K562 (cell line): ENCODE measurements at regions not wholly inside any gene's neighbourhood (a gene's known extent, or its start where the extent isn't known, plus 50 kb on each side); places are given as distances from the start of the nearest gene placed in this dataset.

ENCODE experiments used
- BHLHE40 ChIP-seq: IDR thresholded peaks from 2 replicates; pipeline ENCODE4 v1.6.1; 2011; ENCODE audit warnings: low read length, improper control_type of control experiment
- CBX2 ChIP-seq: fragments of 200-600 bp; sonication (generic); IDR thresholded peaks from one replicate; pipeline ENCODE4 v1.6.1; 2012; ENCODE audit warnings: mild to moderate bottlenecking, low read length, inconsistent platforms; ENCODE audit not compliant: insufficient read depth, poor library complexity, severe bottlenecking
- EP300 ChIP-seq: IDR thresholded peaks from 2 replicates; pipeline ENCODE4 v1.6.1; 2012; ENCODE audit warnings: low read length, improper control_type of control experiment
- EZH2 ChIP-seq: IDR thresholded peaks from 2 replicates; pipeline ENCODE4 v1.6.1; 2012; ENCODE audit warnings: low read depth, mild to moderate bottlenecking, inconsistent platforms, low read length, borderline replicate concordance
- NR3C1 ChIP-seq: sonication (generic); formaldehyde crosslinking; IDR thresholded peaks from 2 replicates; pipeline ENCODE4 v1.8.1; 2022; ENCODE audit warnings: missing genetic modification reagents
- XRCC4 ChIP-seq: IDR thresholded peaks from one replicate; pipeline ENCODE4 v1.6.1; 2011; ENCODE audit not compliant: insufficient read depth, insufficient read length; ENCODE audit errors: extremely low read depth
- ZC3H4 ChIP-seq: sonication (generic); formaldehyde crosslinking; IDR thresholded peaks from 2 replicates; pipeline ENCODE4 v1.9.0; 2021; ENCODE audit warnings: missing genetic modification reagents, borderline replicate concordance
- TF ChIP-seq, protein P1 (sequence below), 3 experiments: IDR thresholded peaks in 2 of 3; conservative IDR thresholded peaks in 1 of 3; 2 replicates each; pipeline ENCODE4 v1.5.1; 2011 to 2012; ENCODE audit warnings: low read length in 3 of 3, mild to moderate bottlenecking in 3 of 3, control low read depth in 2 of 3, improper control_type of control experiment in 1 of 3, inconsistent platforms in 1 of 3, low read depth in 1 of 3, mixed read lengths in 1 of 3, moderate library complexity in 1 of 3; ENCODE audit not compliant: insufficient read depth in 2 of 3
- TF ChIP-seq, protein P2 (sequence below): fragments of 150-350 bp; conservative IDR thresholded peaks from 2 replicates; pipeline ENCODE4 v1.6.1; 2014; ENCODE audit warnings: low read length

DNA sequence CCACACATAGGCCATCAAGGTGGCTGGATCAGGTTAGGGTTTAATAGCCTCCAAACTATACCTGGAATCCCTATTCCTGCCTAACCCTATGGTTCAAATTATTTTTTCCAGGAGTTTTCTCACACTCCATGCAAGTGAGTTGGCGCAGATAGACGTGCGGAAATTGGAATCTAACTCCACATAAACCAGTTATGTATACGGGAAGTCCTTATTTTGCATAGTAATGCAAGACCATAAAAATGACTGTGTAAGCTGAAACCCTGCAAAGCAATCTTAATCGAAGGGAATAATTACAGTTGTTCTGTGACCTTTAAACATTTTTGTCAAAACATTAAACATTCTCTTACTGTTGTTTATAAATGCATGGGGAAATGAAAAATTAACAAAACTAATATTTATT, 200.1 kb upstream of the SIX2 start:
- TF ChIP-seq, protein P1, sequence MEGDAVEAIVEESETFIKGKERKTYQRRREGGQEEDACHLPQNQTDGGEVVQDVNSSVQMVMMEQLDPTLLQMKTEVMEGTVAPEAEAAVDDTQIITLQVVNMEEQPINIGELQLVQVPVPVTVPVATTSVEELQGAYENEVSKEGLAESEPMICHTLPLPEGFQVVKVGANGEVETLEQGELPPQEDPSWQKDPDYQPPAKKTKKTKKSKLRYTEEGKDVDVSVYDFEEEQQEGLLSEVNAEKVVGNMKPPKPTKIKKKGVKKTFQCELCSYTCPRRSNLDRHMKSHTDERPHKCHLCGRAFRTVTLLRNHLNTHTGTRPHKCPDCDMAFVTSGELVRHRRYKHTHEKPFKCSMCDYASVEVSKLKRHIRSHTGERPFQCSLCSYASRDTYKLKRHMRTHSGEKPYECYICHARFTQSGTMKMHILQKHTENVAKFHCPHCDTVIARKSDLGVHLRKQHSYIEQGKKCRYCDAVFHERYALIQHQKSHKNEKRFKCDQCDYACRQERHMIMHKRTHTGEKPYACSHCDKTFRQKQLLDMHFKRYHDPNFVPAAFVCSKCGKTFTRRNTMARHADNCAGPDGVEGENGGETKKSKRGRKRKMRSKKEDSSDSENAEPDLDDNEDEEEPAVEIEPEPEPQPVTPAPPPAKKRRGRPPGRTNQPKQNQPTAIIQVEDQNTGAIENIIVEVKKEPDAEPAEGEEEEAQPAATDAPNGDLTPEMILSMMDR (IDR thresholded peaks at IDR 0.05 in 2 of 3, conservative IDR thresholded peaks at IDR 0.05 in 1 of 3; ENCODE audit: insufficient read depth in 2 of 3, low read depth in 1 of 3, low read length in 3 of 3), result no peak
- TF ChIP-seq EZH2, result no peak
- no peak for TF ChIP-seq CBX2
- TF ChIP-seq NR3C1 (CRISPR knock-in tag), result no peak
- TF ChIP-seq, protein P2, sequence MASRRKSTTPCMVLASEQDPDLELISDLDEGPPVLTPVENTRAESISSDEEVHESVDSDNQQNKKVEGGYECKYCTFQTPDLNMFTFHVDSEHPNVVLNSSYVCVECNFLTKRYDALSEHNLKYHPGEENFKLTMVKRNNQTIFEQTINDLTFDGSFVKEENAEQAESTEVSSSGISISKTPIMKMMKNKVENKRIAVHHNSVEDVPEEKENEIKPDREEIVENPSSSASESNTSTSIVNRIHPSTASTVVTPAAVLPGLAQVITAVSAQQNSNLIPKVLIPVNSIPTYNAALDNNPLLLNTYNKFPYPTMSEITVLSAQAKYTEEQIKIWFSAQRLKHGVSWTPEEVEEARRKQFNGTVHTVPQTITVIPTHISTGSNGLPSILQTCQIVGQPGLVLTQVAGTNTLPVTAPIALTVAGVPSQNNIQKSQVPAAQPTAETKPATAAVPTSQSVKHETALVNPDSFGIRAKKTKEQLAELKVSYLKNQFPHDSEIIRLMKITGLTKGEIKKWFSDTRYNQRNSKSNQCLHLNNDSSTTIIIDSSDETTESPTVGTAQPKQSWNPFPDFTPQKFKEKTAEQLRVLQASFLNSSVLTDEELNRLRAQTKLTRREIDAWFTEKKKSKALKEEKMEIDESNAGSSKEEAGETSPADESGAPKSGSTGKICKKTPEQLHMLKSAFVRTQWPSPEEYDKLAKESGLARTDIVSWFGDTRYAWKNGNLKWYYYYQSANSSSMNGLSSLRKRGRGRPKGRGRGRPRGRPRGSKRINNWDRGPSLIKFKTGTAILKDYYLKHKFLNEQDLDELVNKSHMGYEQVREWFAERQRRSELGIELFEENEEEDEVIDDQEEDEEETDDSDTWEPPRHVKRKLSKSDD, result no peak
- no peak for TF ChIP-seq XRCC4
- TF ChIP-seq EP300, result no peak
- no peak for TF ChIP-seq ZC3H4 (CRISPR knock-in tag)
- TF ChIP-seq BHLHE40, result no peak
